Fibroblast of the aortic adventitia (primary cell): ENCODE measurements at regions not wholly inside any gene's neighbourhood (a gene's known extent, or its start where the extent isn't known, plus 50 kb on each side); places are given as distances from the start of the nearest gene placed in this dataset.

Experiments
- DNase-seq: peaks from one replicate; pipeline ENCODE4 v3.0.0-alpha.2; 2010; ENCODE audit warnings: low read depth
- H3K4me3 ChIP-seq: 2 replicates; pipeline ENCODE4 v1.5.1; 2011; ENCODE audit warnings: low read depth, mild to moderate bottlenecking, control low read depth, low read length, moderate library complexity
- CTCF ChIP-seq: IDR thresholded peaks from 2 replicates; pipeline ENCODE4 v1.5.1; 2011; ENCODE audit warnings: mild to moderate bottlenecking, low read length, control low read depth, inconsistent platforms; ENCODE audit not compliant: insufficient read depth

GRCh38 chr14:82755923-82756322, 1222.3 kb upstream of the SEL1L start:
- DNase-seq: no peak
- no peak overlapping the region for H3K4me3 ChIP-seq
- no peak for TF ChIP-seq CTCF

- DNase-seq: no peak
- H3K4me3 ChIP-seq: no peak overlapping the region
- no peak for TF ChIP-seq CTCF
These were observed 1224.1 kb upstream of the SEL1L start for GRCh38 chr14:82757776-82758175.

- DNase-seq: no peak
- no peak overlapping the region for H3K4me3 ChIP-seq
- TF ChIP-seq CTCF: no peak
These were observed 1226.0 kb upstream of the SEL1L start for GRCh38 chr14:82759656-82760055.

GRCh38 chr14:82766123-82766522, 1232.5 kb upstream of the SEL1L start:
- no peak overlapping the region for H3K4me3 ChIP-seq
- no peak for TF ChIP-seq CTCF
- DNase-seq: no peak

- H3K4me3 ChIP-seq: no peak overlapping the region
- no peak for TF ChIP-seq CTCF
- no peak for DNase-seq
These were observed 1233.3 kb upstream of the SEL1L start for GRCh38 chr14:82766996-82767395.

GRCh38 chr14:82776958-82777357, 1243.3 kb upstream of the SEL1L start:
- TF ChIP-seq CTCF: no peak
- no peak overlapping the region for H3K4me3 ChIP-seq
- DNase-seq: no peak

GRCh38 chr14:82778008-82778590, 1244.4 kb upstream of the SEL1L start:
- no peak for DNase-seq
- no peak for TF ChIP-seq CTCF
- no peak overlapping the region for H3K4me3 ChIP-seq
